Trophoblast cell (in vitro differentiated cells and primary cell): ENCODE measurements at regions not wholly inside any gene's neighbourhood (a gene's known extent, or its start where the extent isn't known, plus 50 kb on each side); places are given as distances from the start of the nearest gene placed in this dataset.

ENCODE experiments used
- DNase-seq, 2 donors: peaks; one replicate each; pipeline ENCODE4 v3.0.0-alpha.2; 2016
- H2AFZ ChIP-seq: 2 replicates; pipeline ENCODE4 v1.6.1; 2013; ENCODE audit warnings: low read length, moderate library complexity, mild to moderate bottlenecking; ENCODE audit not compliant: insufficient read depth, poor library complexity
- H2AK5ac ChIP-seq: 2 replicates; pipeline ENCODE4 v1.6.1; 2013; ENCODE audit warnings: mild to moderate bottlenecking, low read length
- H2BK120ac ChIP-seq: 2 replicates; pipeline ENCODE4 v1.6.1; 2013; ENCODE audit warnings: low read length, mild to moderate bottlenecking, moderate library complexity; ENCODE audit not compliant: insufficient read depth, poor library complexity
- H2BK12ac ChIP-seq: 2 replicates; pipeline ENCODE4 v1.6.1; 2013; ENCODE audit warnings: mild to moderate bottlenecking, low read length, moderate library complexity
- H2BK5ac ChIP-seq: 2 replicates; pipeline ENCODE4 v1.6.1; 2013; ENCODE audit warnings: low read length, low read depth, moderate library complexity, mild to moderate bottlenecking; ENCODE audit not compliant: poor library complexity
- H3K14ac ChIP-seq: 2 replicates; pipeline ENCODE4 v1.6.1; 2013; ENCODE audit warnings: mild to moderate bottlenecking, low read length
- H3K18ac ChIP-seq: 2 replicates; pipeline ENCODE4 v1.6.1; 2013; ENCODE audit warnings: mild to moderate bottlenecking, low read length
- H3K23ac ChIP-seq: 2 replicates; pipeline ENCODE4 v1.6.1; 2013; ENCODE audit warnings: low read length
- H3K27ac ChIP-seq: 2 replicates; pipeline ENCODE4 v1.5.1; 2013; ENCODE audit warnings: low read depth, mild to moderate bottlenecking, inconsistent platforms, low read length, moderate library complexity
- H3K27me3 ChIP-seq: 2 replicates; pipeline ENCODE4 v1.6.1; 2013; ENCODE audit warnings: inconsistent platforms, mild to moderate bottlenecking, low read length, moderate library complexity; ENCODE audit not compliant: insufficient read depth
- H3K36me3 ChIP-seq, 2 experiments: 1 replicate in 1 of 2; 2 replicates in 1 of 2; pipeline ENCODE4 v1.6.1; 2013; ENCODE audit warnings: low read length in 2 of 2, mild to moderate bottlenecking in 2 of 2, moderate library complexity in 1 of 2; ENCODE audit not compliant: insufficient read depth in 2 of 2, control insufficient read depth in 1 of 2
- H3K4ac ChIP-seq: 2 replicates; pipeline ENCODE4 v1.6.1; 2013; ENCODE audit warnings: low read depth, mild to moderate bottlenecking, low read length, moderate library complexity
- H3K4me1 ChIP-seq, 2 experiments: 1 replicate in 1 of 2; 2 replicates in 1 of 2; pipeline ENCODE4 v1.6.1; 2013; ENCODE audit warnings: low read length in 2 of 2, mild to moderate bottlenecking in 2 of 2, moderate library complexity in 1 of 2; ENCODE audit not compliant: insufficient read depth in 2 of 2, control insufficient read depth in 1 of 2
- H3K4me2 ChIP-seq: 2 replicates; pipeline ENCODE4 v1.6.1; 2013; ENCODE audit warnings: inconsistent platforms, mild to moderate bottlenecking, low read length, moderate library complexity
- H3K4me3 ChIP-seq: 2 replicates; pipeline ENCODE4 v1.5.1; 2013; ENCODE audit warnings: mild to moderate bottlenecking, low read depth, low read length, inconsistent platforms
- H3K79me1 ChIP-seq: one replicate; pipeline ENCODE4 v1.6.1; 2013; ENCODE audit warnings: low read length
- H3K79me2 ChIP-seq: 2 replicates; pipeline ENCODE4 v1.6.1; 2013; ENCODE audit warnings: low read length, mild to moderate bottlenecking; ENCODE audit not compliant: control insufficient read depth, insufficient read depth, poor library complexity
- H3K9ac ChIP-seq: 2 replicates; pipeline ENCODE4 v1.6.1; 2013; ENCODE audit warnings: mild to moderate bottlenecking, low read length
- H3K9me3 ChIP-seq: 2 replicates; pipeline ENCODE4 v1.6.1; 2013; ENCODE audit warnings: low read depth, mild to moderate bottlenecking, control low read depth, inconsistent platforms, low read length; ENCODE audit not compliant: insufficient read depth
- H4K12ac ChIP-seq: 2 replicates; pipeline ENCODE4 v1.6.1; 2013; ENCODE audit warnings: low read depth, mild to moderate bottlenecking, low read length, moderate library complexity
- H4K8ac ChIP-seq: 2 replicates; pipeline ENCODE4 v1.6.1; 2013; ENCODE audit warnings: low read depth, mild to moderate bottlenecking, low read length, moderate library complexity
- H4K91ac ChIP-seq: one replicate; pipeline ENCODE4 v1.6.1; 2013; ENCODE audit warnings: low read depth, mild to moderate bottlenecking, low read length, moderate library complexity
- WGBS: extraction: QIAGEN DNeasy Blood & Tissue Kit; methylation state at CpG from one replicate; pipeline ENCODE4 v1.1.7; 2013; ENCODE audit warnings: missing lambda C conversion rate; ENCODE audit not compliant: insufficient read length, insufficient coverage; ENCODE audit errors: extremely low coverage; 5-methylcytosine and 5-hydroxymethylcytosine counted together

- Histone ChIP-seq H2AK5ac (no peak overlapping the region), H3K23ac (no peak overlapping the region), H3K4me2 (no peak overlapping the region)
Observed at GRCh38 chr3:166304584-166304983, 467.4 kb upstream of the BCHE start.

GRCh38 chr3:166303681-166304080 lies 466.5 kb upstream of the BCHE start:
- no peak overlapping the region for H3K18ac ChIP-seq
- H3K4me1 ChIP-seq, result no peaks in the 10 kb centered on the region
- no peak overlapping the region for H3K27ac ChIP-seq
- H3K4me3 ChIP-seq, result no peak overlapping the region
- no peaks in the 10 kb centered on the region for H3K9me3 ChIP-seq
- no peak overlapping the region for H3K23ac ChIP-seq
- no peak overlapping the region for H3K9ac ChIP-seq
- no peaks in the 10 kb centered on the region for H3K36me3 ChIP-seq
- H3K4me2 ChIP-seq, result no peak overlapping the region
- H3K4ac ChIP-seq, result no peak overlapping the region
- H3K14ac ChIP-seq, result no peak overlapping the region
- H3K79me1 ChIP-seq, result no peaks in the 10 kb centered on the region
- H2BK120ac ChIP-seq, result no peak overlapping the region
- no peak overlapping the region for H2AFZ ChIP-seq
- no peak overlapping the region for H4K91ac ChIP-seq
- H2AK5ac ChIP-seq, result no peak overlapping the region
- H2BK5ac ChIP-seq, result no peak overlapping the region
- no peaks in the 10 kb centered on the region for H3K79me2 ChIP-seq
- DNase-seq, result no peak
- no peak overlapping the region for H2BK12ac ChIP-seq
- no peak overlapping the region for H4K8ac ChIP-seq
- no peak overlapping the region for H4K12ac ChIP-seq
- H3K27me3 ChIP-seq, result no peaks in the 10 kb centered on the region

More at GRCh38 chr3:166304584-166304983, 467.4 kb upstream of the BCHE start:
- Histone ChIP-seq H2BK12ac (no peak overlapping the region), H3K79me1 (no peaks in the 10 kb centered on the region), H3K79me2 (no peaks in the 10 kb centered on the region), H3K36me3 (no peaks in the 10 kb centered on the region), H3K4me1 (no peaks in the 10 kb centered on the region), H2BK120ac (no peak overlapping the region), H4K91ac (no peak overlapping the region), H2BK5ac (no peak overlapping the region), H3K9me3 (no peaks in the 10 kb centered on the region), H3K4ac (no peak overlapping the region), H3K14ac (no peak overlapping the region), H3K18ac (no peak overlapping the region), H4K12ac (no peak overlapping the region), H3K4me3 (no peak overlapping the region), H3K27ac (no peak overlapping the region), H2AFZ (no peak overlapping the region), H3K27me3 (no peaks in the 10 kb centered on the region), H4K8ac (no peak overlapping the region), H3K9ac (no peak overlapping the region)
- no peak for DNase-seq
- no CpG with 5 or more reads among the region's 4 CpGs for WGBS

GRCh38 chr3:166302331-166302730 lies 465.1 kb upstream of the BCHE start:
- no peak for DNase-seq
- H2AK5ac ChIP-seq, result no peak overlapping the region
- no peaks in the 10 kb centered on the region for H3K36me3 ChIP-seq
- WGBS, result no CpG with 5 or more reads among the region's 2 CpGs
- no peak overlapping the region for H4K8ac ChIP-seq
- no peak overlapping the region for H2BK5ac ChIP-seq
- H3K4me2 ChIP-seq, result no peak overlapping the region
- no peak overlapping the region for H3K18ac ChIP-seq
- no peak overlapping the region for H3K4ac ChIP-seq
- no peak overlapping the region for H2AFZ ChIP-seq
- H3K4me1 ChIP-seq, result no peaks in the 10 kb centered on the region
- no peak overlapping the region for H2BK120ac ChIP-seq
- no peaks in the 10 kb centered on the region for H3K79me1 ChIP-seq
- no peaks in the 10 kb centered on the region for H3K79me2 ChIP-seq
- no peak overlapping the region for H2BK12ac ChIP-seq
- H3K14ac ChIP-seq, result no peak overlapping the region
- H4K12ac ChIP-seq, result no peak overlapping the region
- no peak overlapping the region for H4K91ac ChIP-seq
- H3K4me3 ChIP-seq, result no peak overlapping the region
- no peak overlapping the region for H3K23ac ChIP-seq
- H3K9ac ChIP-seq, result no peak overlapping the region
- H3K27ac ChIP-seq, result no peak overlapping the region
- no peaks in the 10 kb centered on the region for H3K9me3 ChIP-seq
- H3K27me3 ChIP-seq, result no peaks in the 10 kb centered on the region

DNA sequence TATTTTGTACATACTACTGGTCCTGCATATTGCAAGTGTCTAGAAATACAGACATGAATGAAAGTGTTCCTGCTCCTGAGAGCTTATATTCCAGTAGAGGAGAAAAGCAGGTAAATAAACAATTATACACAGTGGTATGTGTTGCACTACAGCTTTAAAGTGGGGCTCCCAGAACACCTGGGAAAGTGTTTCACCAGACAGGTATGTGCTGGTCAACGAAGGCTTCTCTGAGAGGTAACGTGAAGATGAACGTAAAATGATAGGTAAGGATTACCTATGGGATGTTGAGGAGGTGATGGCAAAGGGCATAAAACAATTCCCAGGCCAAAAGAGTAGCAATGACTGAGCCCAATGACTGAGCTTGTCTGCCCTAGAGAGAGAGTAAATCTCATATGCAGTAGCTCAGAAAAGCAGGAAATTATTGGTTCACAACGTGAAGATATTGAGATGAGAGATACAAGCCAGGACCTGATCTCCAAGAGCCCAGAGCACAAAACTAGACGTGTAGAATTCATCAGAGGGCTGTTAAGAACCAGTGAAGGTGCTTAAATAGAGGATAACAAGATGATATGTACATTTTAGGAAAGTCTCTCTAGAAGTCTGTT lies 459.1 kb upstream of the BCHE start:
- Histone ChIP-seq H4K8ac (no peak overlapping the region), H3K18ac (no peak overlapping the region), H3K79me2 (no peaks in the 10 kb centered on the region), H3K27ac (no peak overlapping the region), H3K36me3 (no peaks in the 10 kb centered on the region), H3K27me3 (no peaks in the 10 kb centered on the region), H3K23ac (no peak overlapping the region), H3K9ac (no peak overlapping the region), H4K12ac (no peak overlapping the region), H3K4me3 (no peak overlapping the region), H3K9me3 (no peaks in the 10 kb centered on the region), H3K4me1 (no peaks in the 10 kb centered on the region), H3K4me2 (no peak overlapping the region), H2AK5ac (no peak overlapping the region), H2BK5ac (no peak overlapping the region), H2AFZ (no peak overlapping the region), H2BK120ac (no peak overlapping the region), H3K14ac (no peak overlapping the region), H4K91ac (no peak overlapping the region), H2BK12ac (no peak overlapping the region), H3K4ac (no peak overlapping the region), H3K79me1 (no peaks in the 10 kb centered on the region)
- no CpG with 5 or more reads among the region's 5 CpGs for WGBS
- DNase-seq, result peak in 1 of 2 donors; percentile 6
